DND-41 (cell line): ENCODE measurements at regions not wholly inside any gene's neighbourhood (a gene's known extent, or its start where the extent isn't known, plus 50 kb on each side); places are given as distances from the start of the nearest gene placed in this dataset.

Experiments
- EZH2 ChIP-seq: IDR thresholded peaks from 3 replicates; pipeline ENCODE4 v1.6.1; 2012; ENCODE audit warnings: borderline replicate concordance, low read depth, mild to moderate bottlenecking, moderate library complexity, low read length, inconsistent platforms; ENCODE audit not compliant: severe bottlenecking
- TF ChIP-seq, protein P1 (sequence below): IDR thresholded peaks from 2 replicates; pipeline ENCODE4 v1.5.1; 2012; ENCODE audit warnings: borderline replicate concordance, low read length, moderate library complexity, mild to moderate bottlenecking; ENCODE audit not compliant: poor library complexity, severe bottlenecking; ENCODE audit errors: extremely low read depth

DNA sequence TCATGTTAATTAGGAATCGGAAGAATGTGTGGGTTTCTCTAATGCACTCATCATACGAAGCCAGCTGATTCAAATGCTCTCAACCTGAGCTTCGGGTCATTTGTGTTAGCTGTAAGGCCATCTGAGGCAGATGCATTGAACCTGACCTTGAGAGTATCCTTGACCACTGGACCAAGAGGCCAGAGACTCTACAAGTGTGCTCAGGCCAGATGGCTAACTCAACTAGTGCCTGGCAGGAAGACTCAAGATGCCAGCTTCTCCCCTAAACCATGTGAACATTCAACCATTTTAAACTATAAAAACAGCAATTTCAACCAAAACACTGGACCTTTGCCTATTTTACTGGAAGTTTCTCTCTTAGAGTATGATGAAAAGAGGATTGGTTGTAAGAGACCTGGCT, 168.6 kb upstream of the CDH4 start:
- TF ChIP-seq, protein P1, sequence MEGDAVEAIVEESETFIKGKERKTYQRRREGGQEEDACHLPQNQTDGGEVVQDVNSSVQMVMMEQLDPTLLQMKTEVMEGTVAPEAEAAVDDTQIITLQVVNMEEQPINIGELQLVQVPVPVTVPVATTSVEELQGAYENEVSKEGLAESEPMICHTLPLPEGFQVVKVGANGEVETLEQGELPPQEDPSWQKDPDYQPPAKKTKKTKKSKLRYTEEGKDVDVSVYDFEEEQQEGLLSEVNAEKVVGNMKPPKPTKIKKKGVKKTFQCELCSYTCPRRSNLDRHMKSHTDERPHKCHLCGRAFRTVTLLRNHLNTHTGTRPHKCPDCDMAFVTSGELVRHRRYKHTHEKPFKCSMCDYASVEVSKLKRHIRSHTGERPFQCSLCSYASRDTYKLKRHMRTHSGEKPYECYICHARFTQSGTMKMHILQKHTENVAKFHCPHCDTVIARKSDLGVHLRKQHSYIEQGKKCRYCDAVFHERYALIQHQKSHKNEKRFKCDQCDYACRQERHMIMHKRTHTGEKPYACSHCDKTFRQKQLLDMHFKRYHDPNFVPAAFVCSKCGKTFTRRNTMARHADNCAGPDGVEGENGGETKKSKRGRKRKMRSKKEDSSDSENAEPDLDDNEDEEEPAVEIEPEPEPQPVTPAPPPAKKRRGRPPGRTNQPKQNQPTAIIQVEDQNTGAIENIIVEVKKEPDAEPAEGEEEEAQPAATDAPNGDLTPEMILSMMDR, result no peak
- TF ChIP-seq EZH2, result no peak
